ENCODE measurements at regions not wholly inside any gene's neighbourhood (a gene's known extent, or its start where the extent isn't known, plus 50 kb on each side); places are given as distances from the start of the nearest gene placed in this dataset.

GRCh38 chr6:156474507-156475120, 302.6 kb upstream of the ARID1B start:
- H4K20me1 ChIP-seq (replicated peaks; ENCODE audit: insufficient read depth), result no peaks in the 10 kb centered on the region
- H3K27me3 Mint-ChIP-seq (ENCODE audit: insufficient read depth, low read depth, poor library complexity), result no peaks in the 10 kb centered on the region
- no peak overlapping the region for H3K4me3 ChIP-seq
- no peaks in the 10 kb centered on the region for H3K79me2 ChIP-seq (replicated peaks; ENCODE audit: insufficient read depth)
- H2AFZ ChIP-seq, result no peak overlapping the region
- no peaks in the 10 kb centered on the region for H3K4me1 Mint-ChIP-seq
- H3K4me1 ChIP-seq (ENCODE audit: insufficient read depth), result no peaks in the 10 kb centered on the region
- no peak for DNase-seq (ENCODE audit: low spot score)
- H3F3A ChIP-seq (replicated peaks; ENCODE audit: low read depth), result no peaks in the 10 kb centered on the region
- H3K9me3 Mint-ChIP-seq, result no peaks in the 10 kb centered on the region
- TF ChIP-seq REST (IDR thresholded peaks at IDR 0.05; ENCODE audit: unreplicated experiment) (no peak), EZH2phosphoT487 (IDR thresholded peaks at IDR 0.05; ENCODE audit: unreplicated experiment) (no peak), EZH2 (IDR thresholded peaks at IDR 0.05; ENCODE audit: low read depth, unreplicated experiment) (no peak), CTCF (conservative IDR thresholded peaks at IDR 0.05; ENCODE audit: low read depth in 2 of 2) (no peak), POLR2AphosphoS5 (IDR thresholded peaks at IDR 0.05; ENCODE audit: low read depth) (no peak), CREB1 (CRISPR knock-in tag; IDR thresholded peaks at IDR 0.05; ENCODE audit: low read depth) (no peak), STAT1 (IDR thresholded peaks at IDR 0.05; ENCODE audit: unreplicated experiment) (no peak), ETS1 (IDR thresholded peaks at IDR 0.05) (no peak), ZNF331 (CRISPR knock-in tag; IDR thresholded peaks at IDR 0.05; ENCODE audit: low read depth) (no peak)
- no peaks in the 10 kb centered on the region for H3K9me2 ChIP-seq (ENCODE audit: insufficient read depth)
- no peaks in the 10 kb centered on the region for H3K36me3 ChIP-seq (ENCODE audit: insufficient read depth)
- H3K27me3 ChIP-seq (ENCODE audit: insufficient read depth), result no peaks in the 10 kb centered on the region
- H3K36me3 Mint-ChIP-seq (ENCODE audit: low read depth), result no peaks in the 10 kb centered on the region; the same call in 2 of the 3 replicates
- H3K27ac ChIP-seq (ENCODE audit: low read depth), result no peak overlapping the region
- H3K4me2 ChIP-seq, result no peak overlapping the region
- no peak for ATAC-seq
- H3K27ac Mint-ChIP-seq, result no peak overlapping the region
- H3K4me3 Mint-ChIP-seq, result no peak overlapping the region

All from GM23338 (cell line).